ENCODE measurements at regions not wholly inside any gene's neighbourhood (a gene's known extent, or its start where the extent isn't known, plus 50 kb on each side); places are given as distances from the start of the nearest gene placed in this dataset.

- DNase-seq (ENCODE audit: low read depth in 2 of 2, low spot score in 1 of 2) = no peak
Measured at GRCh38 chr9:16329671-16330113, 540.8 kb downstream of the BNC2 start.

DNA sequence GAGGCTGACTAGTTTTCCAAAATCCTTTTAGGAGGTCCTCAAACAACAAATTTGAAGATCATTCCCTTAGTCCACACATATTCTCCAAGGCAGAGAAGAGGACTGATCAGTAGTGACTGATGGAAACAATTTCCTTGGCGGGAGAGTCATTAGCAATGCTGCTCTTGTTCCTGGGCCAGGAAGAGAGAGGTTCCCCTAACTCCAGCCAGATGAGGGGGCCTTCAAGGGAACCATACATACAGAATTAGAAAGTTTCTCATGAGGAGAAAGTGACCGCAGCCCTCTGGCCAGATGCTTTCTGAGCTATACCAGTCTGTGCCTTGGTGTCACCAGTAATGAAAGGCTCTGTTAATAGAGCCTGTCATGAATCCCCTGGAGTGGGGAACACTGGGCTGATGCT is 539.4 kb downstream of the BNC2 start:
- DNase-seq (ENCODE audit: low read depth in 2 of 2, low spot score in 1 of 2) = no peak

GRCh38 chr9:16331527-16331926 is 538.9 kb downstream of the BNC2 start:
- no peak for DNase-seq (ENCODE audit: low read depth in 2 of 2, low spot score in 1 of 2)

GRCh38 chr9:16333691-16334090 is 536.8 kb downstream of the BNC2 start:
- no peak for DNase-seq (ENCODE audit: low read depth in 2 of 2, low spot score in 1 of 2)

DNA sequence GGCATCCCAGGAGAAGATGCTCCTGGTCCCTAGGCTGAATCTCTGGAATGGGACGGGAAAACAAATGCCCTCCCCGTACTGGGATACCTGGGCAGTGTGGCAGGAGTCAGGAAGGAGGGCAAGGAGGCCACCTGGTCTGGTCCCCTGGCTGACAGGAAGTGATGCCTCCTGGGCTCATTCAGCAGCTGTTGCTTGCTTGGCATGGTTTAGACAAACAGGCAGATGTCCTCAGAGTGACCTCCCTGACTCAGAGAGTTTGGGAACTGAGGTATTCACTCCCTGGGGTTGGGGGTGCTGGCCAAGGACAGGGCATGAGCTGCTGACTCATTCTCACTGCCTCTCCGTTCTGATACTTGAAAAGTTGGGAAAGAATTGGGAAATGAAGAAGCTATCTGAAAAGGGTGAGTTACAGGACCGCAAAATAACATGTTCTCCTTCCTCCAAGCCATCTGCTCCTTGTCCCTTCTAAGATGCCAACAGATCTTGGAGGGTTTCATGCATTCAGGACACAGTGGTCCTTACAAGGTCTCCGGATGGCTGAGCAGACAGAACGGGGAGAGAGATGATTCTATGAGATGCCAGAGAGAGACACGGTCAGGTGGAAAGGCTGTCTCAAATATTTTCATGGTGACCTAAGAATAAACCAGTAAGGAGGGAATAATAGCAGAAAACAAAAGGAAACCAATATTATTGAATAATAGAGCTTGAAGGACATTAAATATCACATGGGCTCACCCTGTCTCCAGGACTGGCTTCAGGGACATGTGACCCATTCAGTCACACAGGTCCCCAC is 534.5 kb downstream of the BNC2 start:
- DNase-seq (ENCODE audit: low read depth in 2 of 2, low spot score in 1 of 2) = no peak

DNA sequence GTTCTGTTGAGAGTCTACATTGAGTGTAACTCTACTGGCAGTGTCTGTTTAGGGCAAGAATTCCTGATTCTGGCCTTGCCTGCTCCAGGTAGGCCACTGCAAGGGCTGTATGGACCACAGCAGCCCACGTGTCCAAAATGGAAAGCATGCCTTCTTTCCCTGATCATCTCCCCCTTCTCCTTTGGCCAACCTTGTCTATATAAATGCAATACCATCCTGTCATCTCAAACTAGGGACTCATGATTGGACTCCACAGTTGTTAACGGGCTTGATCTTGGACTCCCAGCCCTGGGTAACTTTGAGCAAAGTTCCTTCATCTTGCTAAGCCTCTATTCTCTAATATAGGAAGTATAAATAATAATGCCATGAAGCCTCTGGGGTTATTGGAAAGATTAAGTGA is 533.6 kb downstream of the BNC2 start:
- DNase-seq (ENCODE audit: low read depth in 2 of 2, low spot score in 1 of 2) = no peak

GRCh38 chr9:16337322-16338029 is 533.0 kb downstream of the BNC2 start:
- DNase-seq (ENCODE audit: low read depth in 2 of 2, low spot score in 1 of 2) = no peak

DNA sequence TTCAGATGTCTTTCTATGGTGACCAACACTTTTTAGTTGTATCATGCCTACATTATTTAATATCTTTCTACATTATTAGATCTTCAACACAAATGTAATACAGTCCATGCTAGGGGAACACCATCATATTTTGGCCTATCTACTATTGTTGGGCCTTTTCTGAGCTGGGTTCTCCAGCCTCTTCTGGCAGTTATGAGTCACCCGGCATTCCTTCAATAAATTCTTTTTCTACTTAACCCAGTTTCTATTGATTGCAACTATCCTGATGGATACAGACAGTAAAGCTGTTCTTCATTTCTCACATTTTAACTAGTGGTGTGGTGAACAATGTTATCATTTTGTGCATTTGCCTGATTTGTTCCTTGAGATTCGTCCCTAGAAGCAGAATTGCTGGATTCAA is 529.3 kb downstream of the BNC2 start:
- no peak for DNase-seq (ENCODE audit: low read depth in 2 of 2, low spot score in 1 of 2)

- DNase-seq (ENCODE audit: low read depth in 2 of 2, low spot score in 1 of 2) = no peak
Measured at GRCh38 chr9:16342246-16343020, 528.0 kb downstream of the BNC2 start.

DNA sequence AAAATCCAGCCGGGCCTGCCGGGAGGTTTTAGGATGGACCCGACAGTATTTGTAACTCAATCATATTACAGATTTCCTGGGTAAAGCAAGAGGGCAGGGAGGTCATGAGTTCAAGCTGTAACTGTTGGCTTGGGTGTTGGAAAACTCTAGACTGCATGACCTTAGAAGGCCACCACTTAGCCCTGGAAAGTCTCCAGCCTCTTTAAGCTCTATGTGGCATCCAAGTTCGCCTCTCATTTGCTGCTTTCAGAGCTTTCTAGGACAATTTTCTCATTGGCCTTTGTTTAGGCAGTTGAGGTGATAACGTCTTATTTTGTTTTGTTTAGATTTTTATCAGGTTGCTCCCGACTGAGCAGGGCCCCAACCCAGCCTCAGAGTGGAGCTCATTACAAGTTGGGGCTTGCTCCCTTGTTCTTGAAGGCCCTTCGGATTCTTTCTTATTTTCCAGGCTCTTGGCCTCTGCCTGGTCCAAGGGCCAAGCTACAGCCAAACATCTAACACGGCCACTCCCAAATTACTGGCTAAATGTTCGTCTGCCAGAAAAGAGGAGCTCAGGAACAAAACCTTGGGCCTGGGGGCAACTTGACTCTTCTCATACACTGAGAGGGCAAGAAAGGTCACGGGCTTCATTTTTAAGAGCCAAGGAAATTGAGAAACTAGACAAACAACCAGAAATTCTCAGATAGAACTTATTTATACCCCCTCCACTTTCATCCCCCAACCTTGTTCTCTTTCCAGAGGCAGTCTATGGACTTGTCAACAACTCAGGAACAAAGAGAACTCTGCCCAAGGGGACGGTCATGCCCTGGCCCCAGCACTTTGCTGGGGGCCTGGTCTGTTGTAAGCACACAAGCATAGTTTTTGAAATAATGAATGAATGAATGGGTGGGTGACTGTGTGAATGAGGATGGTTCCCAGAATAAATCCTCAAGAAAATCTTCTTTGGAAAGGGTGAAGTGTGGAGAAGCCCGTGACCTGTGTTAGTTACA is 526.9 kb downstream of the BNC2 start:
- DNase-seq (ENCODE audit: low read depth in 2 of 2, low spot score in 1 of 2) = no peak

- DNase-seq (ENCODE audit: low read depth in 2 of 2, low spot score in 1 of 2) = no peak
Measured at GRCh38 chr9:16344343-16344742, 526.1 kb downstream of the BNC2 start.

GRCh38 chr9:16345902-16346301 is 524.6 kb downstream of the BNC2 start:
- DNase-seq (ENCODE audit: low read depth in 2 of 2, low spot score in 1 of 2) = no peak

GRCh38 chr9:16347886-16348285 is 522.6 kb downstream of the BNC2 start:
- no peak for DNase-seq (ENCODE audit: low read depth in 2 of 2, low spot score in 1 of 2)

- DNase-seq (ENCODE audit: low read depth in 2 of 2, low spot score in 1 of 2) = no peak
Measured at GRCh38 chr9:16348531-16348930, 521.9 kb downstream of the BNC2 start.

DNA sequence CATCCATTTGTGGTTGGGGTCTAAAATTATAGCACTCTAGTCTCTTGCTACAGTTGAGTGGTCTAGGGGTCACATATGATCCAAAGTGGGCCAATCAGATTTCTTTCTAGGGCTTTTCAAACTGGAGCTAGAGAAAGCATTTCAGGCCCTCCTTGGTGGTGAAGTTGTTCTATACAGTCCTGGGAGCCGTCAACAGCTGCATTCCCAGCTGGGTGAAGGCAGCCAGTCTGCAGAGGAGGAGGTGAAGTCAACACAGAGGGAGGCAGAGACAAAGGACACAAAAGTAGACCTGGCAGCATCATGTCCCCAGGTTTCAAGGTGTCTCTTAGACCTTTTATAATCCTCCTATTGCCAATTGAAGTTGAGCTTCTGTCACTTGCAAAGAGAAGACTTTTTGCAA is 518.2 kb downstream of the BNC2 start:
- DNase-seq (ENCODE audit: low read depth in 2 of 2, low spot score in 1 of 2) = no peak

DNA sequence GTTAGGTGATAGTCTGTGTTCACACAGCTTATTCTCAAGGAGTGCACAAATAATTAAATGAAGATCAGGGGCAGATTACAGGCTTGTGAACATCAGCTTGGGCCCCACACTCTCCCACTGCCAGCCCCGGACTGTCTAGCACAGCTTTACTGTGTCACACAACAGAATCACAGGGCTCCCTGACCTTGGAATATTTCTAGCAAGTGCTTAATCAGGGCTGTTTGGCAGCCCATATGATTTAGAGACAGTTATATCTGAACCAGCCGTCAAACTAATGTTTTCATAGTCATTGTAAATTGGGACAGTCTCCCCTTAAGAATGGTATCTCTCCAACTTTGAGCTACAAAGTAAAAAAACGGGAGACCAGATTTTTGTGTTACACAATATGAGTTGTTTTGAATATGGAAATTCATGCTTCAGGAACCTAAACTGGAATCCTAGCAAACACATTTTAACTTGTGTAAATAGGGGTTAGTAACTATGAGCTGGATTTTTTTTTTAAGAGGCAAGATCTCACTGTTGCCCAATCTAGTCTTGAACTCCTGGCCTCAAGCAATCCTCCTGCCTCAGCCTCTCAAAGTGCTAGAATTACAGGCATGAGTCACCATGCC is 517.6 kb downstream of the BNC2 start:
- DNase-seq (ENCODE audit: low read depth in 2 of 2, low spot score in 1 of 2) = no peak

GRCh38 chr9:16356196-16356765 is 514.2 kb downstream of the BNC2 start:
- DNase-seq (ENCODE audit: low read depth in 2 of 2, low spot score in 1 of 2) = no peak

GRCh38 chr9:16357828-16358227 is 512.6 kb downstream of the BNC2 start:
- DNase-seq (ENCODE audit: low read depth in 2 of 2, low spot score in 1 of 2) = no peak

DNA sequence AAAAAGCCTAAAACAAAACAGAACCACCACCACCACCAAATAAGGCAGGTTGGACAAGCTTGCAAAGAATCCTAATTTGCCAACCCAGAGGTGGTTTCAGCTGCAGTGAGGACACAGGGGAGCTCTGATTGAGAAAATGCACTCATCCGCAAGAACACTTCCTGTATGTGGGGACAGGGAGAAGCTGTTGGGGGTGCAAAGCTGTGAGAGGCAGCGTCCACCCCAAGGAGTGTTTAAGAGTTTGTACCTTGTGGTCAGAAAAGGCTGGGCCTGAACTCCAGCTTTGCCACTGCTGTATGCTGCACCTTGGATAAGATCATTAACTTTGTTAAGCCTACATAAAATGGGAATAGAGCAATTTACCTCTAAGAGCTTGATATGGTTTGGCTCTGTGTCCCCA is 511.7 kb downstream of the BNC2 start:
- no peak for DNase-seq (ENCODE audit: low read depth in 2 of 2, low spot score in 1 of 2)

Measured in stimulated activated CD8-positive, alpha-beta memory T cell treated with anti-CD3 and anti-CD28 coated beads, Interleukin-4, amount 100 ng/mL, for 4 hours (primary cell).